Effector memory CD4-positive, alpha-beta T cell (primary cell): ENCODE measurements at regions not wholly inside any gene's neighbourhood (a gene's known extent, or its start where the extent isn't known, plus 50 kb on each side); places are given as distances from the start of the nearest gene placed in this dataset.
"Not testable (repeated sequence)": the region's sequence is repeated elsewhere in the genome, so short reads cannot be mapped to it uniquely, and the experiment has no call there.

Experiments used
- DNase-seq, 3 donors: peaks; one replicate each; pipeline ENCODE4 v3.0.0-alpha.2; 2020
- H3K27ac ChIP-seq: 2 replicates; pipeline ENCODE4 v1.7.0; 2013; ENCODE audit warnings: mild to moderate bottlenecking, low read length, moderate library complexity; ENCODE audit not compliant: insufficient read depth, poor library complexity, severe bottlenecking
- H3K27me3 ChIP-seq: replicated peaks from 2 replicates; pipeline ENCODE4 v1.7.0; 2013; ENCODE audit warnings: mild to moderate bottlenecking, low read length; ENCODE audit not compliant: insufficient read depth, control insufficient read depth, poor library complexity, severe bottlenecking
- H3K36me3 ChIP-seq: 2 replicates; pipeline ENCODE4 v1.7.0; 2013; ENCODE audit warnings: mild to moderate bottlenecking, low read length, moderate library complexity; ENCODE audit not compliant: control insufficient read depth, insufficient read depth
- H3K4me1 ChIP-seq: 2 replicates; pipeline ENCODE4 v1.7.0; 2013; ENCODE audit warnings: low read length, mild to moderate bottlenecking; ENCODE audit not compliant: control insufficient read depth, insufficient read depth, poor library complexity, severe bottlenecking
- H3K4me3 ChIP-seq: 2 replicates; pipeline ENCODE4 v1.7.0; 2013; ENCODE audit warnings: low read length, low read depth, mild to moderate bottlenecking; ENCODE audit not compliant: insufficient read depth, poor library complexity, severe bottlenecking
- H3K9me3 ChIP-seq: 2 replicates; pipeline ENCODE4 v1.7.0; 2013; ENCODE audit warnings: mild to moderate bottlenecking, low read length, moderate library complexity; ENCODE audit not compliant: control insufficient read depth

GRCh38 chr9:110130791-110131416 is 77.1 kb downstream of the C9orf152 start:
- Histone ChIP-seq H3K9me3 (no peaks in the 10 kb centered on the region), H3K4me1 (no peaks in the 10 kb centered on the region), H3K4me3 (no peak overlapping the region), H3K36me3 (no peaks in the 10 kb centered on the region), H3K27ac (no peak overlapping the region), H3K27me3 (no peaks in the 10 kb centered on the region)
- DNase-seq, result no peak

GRCh38 chr9:110131499-110131898 is 76.5 kb downstream of the C9orf152 start:
- Histone ChIP-seq H3K27ac (no peak overlapping the region), H3K36me3 (no peaks in the 10 kb centered on the region), H3K4me3 (no peak overlapping the region), H3K27me3 (no peaks in the 10 kb centered on the region), H3K4me1 (no peaks in the 10 kb centered on the region), H3K9me3 (no peaks in the 10 kb centered on the region)
- DNase-seq, result no peak

- not testable (repeated sequence) for H3K36me3 ChIP-seq, H3K27ac ChIP-seq, H3K27me3 ChIP-seq, H3K4me1 ChIP-seq, DNase-seq, H3K9me3 ChIP-seq, H3K4me3 ChIP-seq
Measured at GRCh38 chr9:110132531-110132930, 75.4 kb downstream of the C9orf152 start.

GRCh38 chr9:110133059-110133458 is 74.9 kb downstream of the C9orf152 start:
- Histone ChIP-seq H3K27ac (no peak overlapping the region), H3K36me3 (no peaks in the 10 kb centered on the region), H3K27me3 (no peaks in the 10 kb centered on the region), H3K4me1 (no peaks in the 10 kb centered on the region), H3K4me3 (no peak overlapping the region), H3K9me3 (no peaks in the 10 kb centered on the region)
- DNase-seq, result no peak

- no peak overlapping the region for H3K4me3 ChIP-seq
- DNase-seq, result no peak
- H3K27me3 ChIP-seq, result no peaks in the 10 kb centered on the region
- no peaks in the 10 kb centered on the region for H3K9me3 ChIP-seq
- no peak overlapping the region for H3K27ac ChIP-seq
- no peaks in the 10 kb centered on the region for H3K36me3 ChIP-seq
- H3K4me1 ChIP-seq, result no peaks in the 10 kb centered on the region
Measured at GRCh38 chr9:110133608-110134210, 74.2 kb downstream of the C9orf152 start.

GRCh38 chr9:110135846-110136245 is 72.1 kb downstream of the C9orf152 start:
- Histone ChIP-seq H3K27me3 (no peaks in the 10 kb centered on the region), H3K27ac (no peak overlapping the region)

GRCh38 chr9:110136802-110137201 is 71.2 kb downstream of the C9orf152 start:
- Histone ChIP-seq H3K27me3 (no peaks in the 10 kb centered on the region), H3K4me1 (no peaks in the 10 kb centered on the region), H3K9me3 (no peaks in the 10 kb centered on the region), H3K27ac (no peak overlapping the region), H3K4me3 (no peak overlapping the region), H3K36me3 (no peaks in the 10 kb centered on the region)
- DNase-seq, result no peak

More at GRCh38 chr9:110135846-110136245, 72.1 kb downstream of the C9orf152 start:
- Histone ChIP-seq H3K9me3 (no peaks in the 10 kb centered on the region), H3K36me3 (no peaks in the 10 kb centered on the region), H3K4me3 (no peak overlapping the region), H3K4me1 (no peaks in the 10 kb centered on the region)
- no peak for DNase-seq

GRCh38 chr9:110140276-110140675 is 67.7 kb downstream of the C9orf152 start:
- H3K27me3 ChIP-seq, result no peaks in the 10 kb centered on the region
- no peak for DNase-seq
- H3K27ac ChIP-seq, result no peak overlapping the region
- no peak overlapping the region for H3K4me3 ChIP-seq
- no peaks in the 10 kb centered on the region for H3K9me3 ChIP-seq
- H3K4me1 ChIP-seq, result peaks cover 6% of the 10 kb centered on the region
- H3K36me3 ChIP-seq, result no peaks in the 10 kb centered on the region

GRCh38 chr9:110141227-110141793 is 66.6 kb downstream of the C9orf152 start:
- no peaks in the 10 kb centered on the region for H3K9me3 ChIP-seq
- no peaks in the 10 kb centered on the region for H3K27me3 ChIP-seq
- H3K4me1 ChIP-seq, result peaks cover 6% of the 10 kb centered on the region
- H3K27ac ChIP-seq, result no peak overlapping the region
- DNase-seq, result no peak
- no peak overlapping the region for H3K4me3 ChIP-seq
- H3K36me3 ChIP-seq, result no peaks in the 10 kb centered on the region

- no peak overlapping the region for H3K27ac ChIP-seq
- peaks cover 6% of the 10 kb centered on the region for H3K4me1 ChIP-seq
- H3K9me3 ChIP-seq, result no peaks in the 10 kb centered on the region
- H3K36me3 ChIP-seq, result no peaks in the 10 kb centered on the region
- no peaks in the 10 kb centered on the region for H3K27me3 ChIP-seq
- H3K4me3 ChIP-seq, result no peak overlapping the region
- no peak for DNase-seq
Measured at GRCh38 chr9:110142253-110142652, 65.7 kb downstream of the C9orf152 start.
